COLO829 (cell line): ENCODE measurements at regions not wholly inside any gene's neighbourhood (a gene's known extent, or its start where the extent isn't known, plus 50 kb on each side); places are given as distances from the start of the nearest gene placed in this dataset.
"Not testable (repeated sequence)": the region's sequence is repeated elsewhere in the genome, so short reads cannot be mapped to it uniquely, and the experiment has no call there.

Source experiments
- DNase-seq: peaks from one replicate; pipeline ENCODE4 v3.0.0; 2012; ENCODE audit warnings: low spot score

DNA sequence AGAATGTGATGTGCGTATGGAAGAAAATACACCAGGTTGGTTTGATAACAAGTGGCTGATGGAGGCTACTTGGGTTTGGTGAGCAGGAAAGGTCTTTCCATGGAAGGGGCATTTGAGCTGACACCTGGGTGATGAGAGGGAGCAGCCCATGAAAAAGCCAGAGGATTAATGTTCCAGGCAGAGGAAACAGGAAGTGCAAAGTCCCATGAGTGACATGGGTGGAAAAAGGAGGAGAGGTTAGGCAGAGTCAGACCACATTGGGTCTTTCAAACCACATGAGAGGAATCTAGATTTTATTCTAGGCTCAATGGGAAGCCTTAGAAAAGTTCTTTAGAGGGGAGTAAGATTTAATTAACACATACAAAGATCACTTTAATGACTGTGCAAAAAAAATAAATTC lies 195.7 kb downstream of the LRATD1 start:
- no peak for DNase-seq

DNA sequence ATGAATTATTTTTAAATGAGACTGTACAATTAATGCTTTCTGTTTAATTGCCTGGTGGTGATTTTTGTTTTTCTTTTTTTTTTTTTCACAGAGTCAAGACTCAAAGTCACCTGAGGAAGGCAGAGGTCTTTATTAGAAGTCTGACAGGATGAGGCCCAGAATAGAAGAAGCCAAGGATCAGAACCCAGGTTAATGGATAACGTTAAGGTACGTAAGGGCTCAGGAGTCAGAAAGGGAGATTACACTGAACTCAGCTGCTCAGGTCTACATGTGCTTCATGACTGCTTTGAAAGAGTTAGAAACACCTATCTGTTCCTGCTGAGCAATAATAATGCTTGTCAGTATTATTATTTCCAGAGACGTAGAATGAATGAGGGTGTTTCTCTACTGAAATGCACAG lies 196.5 kb downstream of the LRATD1 start:
- DNase-seq: no peak

DNA sequence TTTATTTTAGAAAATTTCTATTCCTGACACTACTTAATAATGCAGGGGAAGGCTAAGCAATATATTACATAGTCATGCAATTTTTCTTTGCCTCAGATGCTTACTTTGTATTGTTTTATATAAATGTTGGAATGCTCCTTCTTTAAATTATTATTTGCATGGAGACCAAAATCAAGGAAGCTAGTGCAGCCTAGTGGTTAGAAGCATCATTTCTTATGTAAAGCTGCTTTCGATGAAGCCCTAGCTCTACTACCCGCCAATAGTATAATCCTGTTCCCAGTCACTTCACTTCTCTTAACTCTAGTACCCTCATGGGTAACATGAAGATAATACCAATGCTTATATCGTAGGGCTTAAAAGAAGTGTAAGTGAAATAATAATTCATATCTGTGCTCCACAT lies 198.9 kb downstream of the LRATD1 start:
- DNase-seq: no peak

DNA sequence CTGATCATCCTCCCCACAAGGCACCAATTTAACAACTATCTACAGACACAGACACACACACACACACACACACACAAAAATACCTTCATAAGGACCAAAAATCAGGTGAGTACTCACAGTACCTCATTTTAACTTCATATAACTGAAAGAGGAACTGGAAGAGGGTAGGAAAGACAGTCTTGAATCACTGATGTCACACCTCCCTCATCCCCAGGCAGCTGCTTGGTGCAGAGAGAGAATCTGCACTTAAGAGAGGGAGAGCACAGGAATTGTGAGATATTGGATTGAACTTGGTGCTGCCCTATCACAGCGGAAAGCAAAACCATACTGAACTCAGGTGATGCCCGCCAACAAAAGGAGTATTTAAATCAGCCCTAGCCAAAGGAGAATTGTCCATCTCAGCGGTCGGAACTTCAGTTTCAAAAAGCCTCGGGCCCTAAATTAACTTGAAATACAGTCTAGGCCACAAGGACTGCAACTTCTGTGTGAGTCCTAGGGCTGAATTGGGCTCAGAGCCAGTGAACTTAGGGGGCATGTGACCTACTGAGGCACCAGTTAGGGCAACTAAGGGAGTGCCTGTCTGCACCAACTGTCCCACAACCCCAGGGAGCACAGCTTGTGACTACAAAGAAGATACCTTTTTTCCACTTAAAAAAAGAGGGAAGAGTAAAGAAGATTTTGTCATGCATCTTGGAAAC lies 211.1 kb downstream of the LRATD1 start:
- no peak for DNase-seq

DNA sequence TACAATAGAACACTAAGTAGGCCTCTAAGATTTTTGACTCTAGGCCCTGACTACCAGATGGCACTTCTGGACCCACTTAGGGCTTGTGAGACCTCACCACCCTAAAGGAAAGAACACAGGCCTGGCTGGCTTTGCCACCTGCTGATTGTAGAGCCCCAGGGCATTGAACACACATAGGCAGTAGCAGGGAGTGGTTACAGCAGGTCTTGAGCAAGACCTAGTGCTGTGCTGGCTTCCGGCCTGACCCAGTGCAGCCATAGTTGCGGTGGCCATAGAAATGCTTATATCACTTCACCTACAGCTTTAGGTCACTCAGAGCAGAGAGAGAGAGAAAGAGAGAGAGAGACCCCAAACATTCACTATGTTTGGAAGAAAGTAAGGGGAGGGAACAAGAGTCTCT lies 223.2 kb downstream of the LRATD1 start:
- no peak for DNase-seq

DNA sequence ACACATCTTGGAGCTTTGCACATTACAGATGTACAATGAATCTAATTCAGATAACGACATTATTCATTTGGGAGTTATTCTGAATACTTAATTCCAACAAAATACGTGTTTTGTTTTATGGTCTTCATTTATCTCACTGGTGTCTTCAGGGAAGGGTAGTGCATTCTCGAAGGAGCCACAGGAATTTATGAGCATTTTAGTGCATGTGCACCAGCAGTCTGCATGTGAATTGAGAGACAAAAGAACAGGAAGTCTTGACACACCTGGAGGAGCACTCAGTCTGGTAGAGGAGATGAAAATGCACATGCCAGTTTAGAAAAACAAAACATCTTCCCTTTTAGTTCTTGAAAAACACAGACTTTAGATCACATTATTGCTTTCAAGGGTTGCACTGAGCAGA lies 228.7 kb downstream of the LRATD1 start:
- no peak for DNase-seq

DNA sequence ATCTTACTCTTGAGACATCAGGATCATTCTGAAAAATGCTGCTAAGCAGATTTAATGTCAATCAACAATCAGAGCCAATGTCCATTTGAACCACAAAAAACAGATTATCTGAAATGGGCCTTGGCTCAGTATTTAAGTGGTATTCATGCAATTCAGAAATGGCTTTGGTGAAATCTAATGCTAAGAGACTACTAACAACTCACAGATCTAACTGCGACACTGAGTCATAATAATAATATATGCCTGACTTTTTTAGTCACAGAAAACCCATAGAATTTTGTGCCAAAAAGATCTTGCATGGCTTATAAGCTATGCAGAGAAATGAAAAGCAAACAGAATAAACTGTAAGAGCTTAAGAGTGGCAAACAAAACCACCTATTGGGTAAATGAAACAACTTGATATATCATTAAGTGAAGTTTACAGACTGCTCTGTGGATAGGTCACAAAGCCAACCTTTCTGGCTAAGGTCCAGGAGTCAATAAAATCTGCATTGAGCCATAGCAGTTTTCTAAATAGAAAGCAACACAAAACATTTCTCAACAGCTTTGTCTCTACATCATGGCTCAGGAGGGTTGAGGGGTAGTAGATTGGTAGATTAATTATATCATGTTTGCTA lies 234.3 kb downstream of the LRATD1 start:
- no peak for DNase-seq

DNA sequence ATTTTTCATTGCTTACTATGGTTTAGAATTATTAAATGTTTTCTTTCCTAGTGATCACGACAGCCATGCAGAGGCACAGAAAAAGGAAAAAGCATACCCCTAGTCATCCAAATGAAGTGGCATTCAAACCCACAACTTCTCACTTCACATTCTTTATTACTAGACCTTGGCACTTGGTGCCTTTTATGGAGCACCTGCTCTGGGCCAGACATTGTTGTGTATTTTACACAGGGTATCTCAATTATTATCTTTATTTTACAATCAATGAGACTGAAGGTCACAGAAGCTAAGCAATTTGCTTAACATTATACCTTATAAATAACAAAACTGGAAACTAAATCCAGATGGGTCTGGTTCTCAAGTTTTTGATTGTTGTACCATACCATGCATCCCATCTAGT lies 235.3 kb downstream of the LRATD1 start:
- no peak for DNase-seq

DNA sequence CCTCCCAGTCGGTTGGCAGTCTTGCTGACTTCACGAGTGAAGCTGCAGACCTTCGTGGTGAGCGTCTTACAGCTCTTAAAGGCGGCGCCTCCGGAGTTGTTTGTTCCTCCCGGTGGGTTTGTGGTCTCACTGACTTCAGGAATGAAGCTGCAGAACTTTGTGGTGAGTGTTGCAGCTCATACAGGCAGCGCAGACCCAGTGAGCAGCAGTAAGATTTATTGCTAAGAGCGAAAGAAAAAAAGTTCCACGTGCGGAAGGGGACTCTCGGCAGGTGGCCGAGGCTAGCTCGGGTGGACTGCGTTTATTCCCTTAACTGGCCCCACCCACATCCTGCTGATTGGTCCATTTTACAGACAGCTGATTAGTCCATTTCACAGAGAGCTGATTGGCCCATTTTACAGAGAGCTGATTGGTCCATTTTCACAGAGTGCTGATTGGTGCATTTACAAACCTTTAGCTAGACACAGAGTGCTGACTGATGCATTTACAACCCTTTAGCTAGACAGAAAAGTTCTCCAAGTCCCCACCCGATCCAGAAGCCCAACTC lies 240.3 kb downstream of the LRATD1 start:
- DNase-seq: no peak

DNA sequence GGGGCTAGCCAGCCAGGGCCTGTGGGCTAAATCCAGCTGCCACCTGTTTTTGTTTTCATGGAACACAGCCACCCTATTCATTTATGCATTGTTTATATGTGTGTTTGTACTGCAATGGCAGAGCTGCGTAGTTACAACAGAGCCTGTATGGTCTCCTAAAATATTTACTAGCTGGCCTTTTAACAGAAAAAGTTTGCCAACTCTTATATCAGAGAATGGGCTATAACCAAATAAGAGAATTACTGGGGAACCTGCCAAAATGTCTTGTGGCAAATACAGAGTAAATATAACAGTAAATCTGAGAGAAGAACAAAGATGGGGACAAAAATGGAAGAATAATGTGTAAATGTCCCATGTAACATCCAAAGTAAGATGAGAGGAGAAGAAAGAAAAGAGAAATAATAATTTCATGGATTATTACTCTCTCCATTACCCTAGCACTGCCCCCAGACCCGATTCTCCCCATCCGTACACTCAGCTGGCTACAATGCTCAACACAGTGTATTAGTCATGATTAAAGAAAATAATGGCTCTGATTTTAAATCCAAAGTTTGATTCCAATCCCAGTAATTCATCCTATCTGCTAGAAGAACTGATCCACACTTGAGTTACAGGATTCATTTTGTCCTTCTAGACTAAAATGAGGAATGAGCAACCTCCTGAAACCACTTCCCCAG lies 249.3 kb downstream of the LRATD1 start:
- DNase-seq: no peak

DNA sequence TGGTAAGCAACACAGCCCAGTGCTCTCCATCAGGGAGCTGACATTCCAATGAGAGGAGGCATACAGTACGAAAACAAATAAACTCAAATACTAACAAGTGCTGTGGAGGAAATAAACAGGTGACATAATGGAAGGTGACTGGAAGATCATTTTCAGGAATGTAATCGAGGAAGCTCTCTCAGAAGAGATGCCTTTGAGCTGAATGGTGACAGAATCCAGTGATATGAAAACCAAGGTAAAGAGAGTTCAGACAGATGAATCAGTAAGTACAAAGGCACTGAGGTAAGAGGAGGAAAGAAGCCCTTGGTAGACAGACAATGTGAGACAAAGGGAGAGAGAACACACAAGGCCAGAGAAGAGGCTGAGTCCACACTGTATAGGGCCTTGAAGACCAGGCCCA lies 252.1 kb downstream of the LRATD1 start:
- DNase-seq: no peak

DNA sequence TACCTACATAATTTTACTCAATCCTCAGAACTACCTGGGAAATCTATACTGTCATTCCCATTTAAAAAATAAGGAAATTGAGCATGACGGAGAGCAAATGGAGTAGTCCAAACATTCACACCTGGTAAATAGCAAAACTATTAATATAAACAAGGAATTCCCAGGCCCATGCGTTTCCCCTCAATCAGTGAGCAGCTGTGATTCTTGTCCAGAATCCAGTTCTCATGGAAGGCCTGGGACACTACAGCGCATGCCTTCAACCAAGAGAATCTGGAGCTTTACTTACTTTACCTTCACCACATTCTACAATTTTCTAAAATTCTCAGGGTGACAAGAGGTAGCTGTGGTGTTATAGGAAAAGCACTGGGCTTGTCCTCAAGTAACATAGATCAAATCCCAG lies 259.0 kb downstream of the LRATD1 start:
- DNase-seq: no peak

DNA sequence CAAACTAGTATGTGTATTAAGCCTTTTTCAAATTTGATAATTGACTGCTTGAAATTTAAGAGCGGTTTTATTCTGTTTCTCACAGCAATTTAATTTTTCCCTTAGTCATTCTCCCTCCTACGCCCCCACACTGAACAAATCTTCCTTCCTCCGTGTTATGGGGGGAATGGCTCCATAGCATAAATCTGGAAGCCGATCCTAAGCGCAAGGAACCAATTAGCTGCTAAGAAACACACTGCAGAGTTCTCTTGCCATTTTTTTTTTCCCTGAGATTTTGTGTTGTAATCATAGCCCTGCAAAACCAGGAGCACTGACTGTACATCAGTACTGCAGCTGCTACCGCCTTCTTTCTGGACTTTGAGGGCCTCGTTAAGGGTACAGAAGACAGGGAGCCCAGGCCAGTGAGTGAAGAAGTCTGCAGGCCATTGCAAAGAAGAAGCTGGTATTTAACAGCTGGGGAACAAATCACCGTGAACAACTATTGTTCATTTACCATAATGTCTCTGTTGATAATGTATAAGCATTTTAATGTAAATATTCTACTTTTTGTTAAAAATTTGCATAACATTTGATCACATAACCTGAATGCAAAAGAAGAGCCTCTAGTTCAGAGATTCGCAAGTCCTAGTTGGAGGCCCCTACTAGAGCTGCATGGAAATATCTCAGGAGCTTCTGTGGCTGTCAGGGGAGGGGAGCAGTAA lies 264.0 kb downstream of the LRATD1 start:
- DNase-seq: no peak

DNA sequence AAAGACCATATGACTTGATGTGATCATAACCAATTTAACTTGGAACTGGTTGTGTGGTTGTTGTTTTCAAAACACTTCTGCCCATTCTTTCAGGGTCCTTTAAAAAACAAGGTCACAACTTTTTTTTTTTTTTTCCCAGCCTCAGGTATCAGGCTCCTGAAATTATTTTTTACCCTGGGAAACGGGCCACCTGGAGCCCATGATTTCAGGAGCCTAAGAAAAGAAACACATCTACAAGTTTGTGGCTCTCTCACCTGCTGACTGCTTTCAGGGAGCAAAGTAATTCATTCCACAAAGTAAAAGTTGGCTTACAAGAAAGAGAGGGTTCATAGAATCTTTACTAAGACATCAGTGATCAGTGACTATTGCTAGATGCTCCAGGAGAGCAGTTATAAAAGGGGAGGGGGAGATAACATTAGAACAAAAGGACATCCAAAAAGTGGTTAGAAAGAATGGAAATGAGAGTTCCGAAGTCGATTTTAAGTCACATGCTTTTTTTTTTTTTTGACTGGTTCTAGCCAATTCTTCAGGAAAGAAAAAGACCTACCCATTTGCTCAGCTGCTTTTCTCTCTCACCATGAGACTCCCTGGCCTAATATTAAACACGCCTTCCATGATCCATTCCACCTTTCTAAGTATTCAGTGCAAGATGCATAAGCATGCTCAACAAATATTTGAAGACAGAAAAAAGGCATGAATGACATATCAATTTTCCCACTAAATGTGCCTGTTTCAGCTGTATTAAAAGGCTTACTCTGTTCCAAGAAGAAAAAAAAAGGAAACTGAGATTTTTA lies 267.3 kb downstream of the LRATD1 start:
- no peak for DNase-seq

DNA sequence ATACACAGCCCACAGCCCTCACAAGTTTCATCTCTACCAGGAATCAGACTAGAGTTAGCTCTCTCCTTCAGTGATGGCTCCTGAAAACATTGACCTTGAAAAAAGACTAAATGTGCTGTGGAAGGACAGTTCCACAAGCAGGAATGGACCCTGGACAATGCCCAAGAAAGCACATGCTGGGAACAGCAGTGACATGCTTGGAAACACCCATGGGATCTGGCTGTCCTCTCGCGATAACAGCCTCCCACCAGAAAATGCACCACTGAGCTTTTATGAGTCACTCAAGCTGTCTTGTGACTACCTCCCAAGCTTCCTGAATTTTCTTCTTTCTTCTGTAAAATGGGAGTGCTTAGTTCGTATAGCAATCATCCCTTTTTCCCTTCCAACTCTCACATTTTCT lies 269.2 kb downstream of the LRATD1 start:
- DNase-seq: peak; percentile 22

DNA sequence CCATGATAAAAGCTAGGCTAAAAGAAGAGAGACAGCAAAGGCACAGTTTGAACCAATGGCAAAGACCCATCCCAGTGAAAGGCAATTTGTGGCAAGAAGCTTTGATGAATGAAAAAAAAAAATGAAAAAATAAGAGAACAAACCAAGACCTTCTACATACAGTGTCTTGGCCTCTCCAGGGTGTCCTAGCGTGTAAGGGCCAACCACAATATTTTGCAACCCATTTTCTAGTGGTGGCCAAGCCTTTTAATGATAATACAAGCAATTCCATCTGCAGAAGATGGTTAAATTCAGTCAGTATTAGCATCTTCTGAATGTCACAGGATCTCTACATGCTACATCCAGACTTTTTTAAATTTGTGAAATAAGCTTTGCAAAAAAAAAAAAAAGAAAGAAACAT lies 270.4 kb downstream of the LRATD1 start:
- no peak for DNase-seq

DNA sequence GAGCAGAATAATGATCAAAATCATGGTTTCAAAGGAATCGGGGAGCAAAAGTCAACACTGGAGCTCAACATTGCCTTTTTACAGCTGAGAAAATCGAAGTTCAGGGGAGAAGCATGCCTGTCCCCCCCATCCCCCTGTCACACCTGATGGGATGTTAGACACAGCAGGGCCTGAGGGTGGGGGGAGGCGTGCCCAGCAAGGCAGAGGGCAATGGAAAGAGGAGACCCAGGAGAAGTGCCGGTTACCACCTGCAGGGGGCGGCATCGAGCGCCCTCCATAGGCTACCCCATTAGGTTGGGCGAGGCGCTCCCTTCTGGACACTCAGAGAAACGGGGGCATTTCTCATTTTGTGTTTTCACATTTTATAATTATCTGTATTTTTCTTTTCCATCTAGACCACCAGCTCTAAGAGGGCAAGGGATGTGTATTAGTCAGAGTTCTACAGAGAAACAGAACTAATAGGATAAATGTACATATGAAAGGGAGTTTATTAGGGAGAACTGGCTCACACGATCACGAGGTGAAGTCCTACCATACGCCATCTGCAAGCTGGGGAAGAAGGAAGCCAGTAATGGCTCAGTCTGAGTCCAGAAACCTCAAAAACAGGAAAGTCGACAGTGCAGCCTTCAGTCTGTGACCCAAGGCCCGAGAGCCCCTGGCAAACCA lies 271.3 kb downstream of the LRATD1 start:
- DNase-seq: peak; percentile 20

DNA sequence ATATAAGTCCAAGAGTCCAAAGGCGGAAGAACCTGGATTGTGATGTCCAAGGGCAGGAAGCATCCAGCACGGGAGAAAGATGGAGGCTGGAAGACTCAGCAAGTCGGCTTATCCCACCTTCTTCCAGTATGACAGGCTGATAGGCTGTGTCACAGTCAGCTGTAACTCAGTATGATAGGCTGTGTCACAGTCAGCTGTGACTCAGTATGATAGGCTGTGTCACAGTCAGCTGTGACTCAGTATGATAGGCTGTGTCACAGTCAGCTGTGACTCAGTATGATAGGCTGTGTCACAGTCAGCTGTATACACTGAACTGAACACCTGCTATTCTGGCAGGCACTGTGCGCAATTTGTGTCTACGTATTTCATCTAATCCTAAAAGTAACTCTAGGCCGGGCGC lies 271.9 kb downstream of the LRATD1 start:
- not testable (repeated sequence) for DNase-seq

DNA sequence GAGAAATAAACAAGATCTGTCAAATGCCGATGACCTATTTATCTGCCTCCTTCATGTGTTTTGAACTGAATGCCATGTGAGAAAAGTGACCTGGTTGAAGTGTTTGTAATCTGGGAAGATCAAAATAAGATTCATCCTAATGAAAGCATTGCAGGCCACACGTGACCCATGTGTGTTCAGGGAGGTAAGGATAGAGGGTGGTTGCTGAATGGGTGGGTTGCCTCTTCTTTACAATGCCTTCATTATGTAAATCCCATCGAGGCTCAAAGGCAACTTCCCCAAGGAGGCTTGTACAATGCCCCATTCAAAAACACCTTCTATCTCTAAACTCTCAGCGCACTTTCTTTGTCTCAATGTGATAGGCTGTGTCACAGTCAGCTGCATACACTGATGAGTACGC lies 273.1 kb downstream of the LRATD1 start:
- peak; percentile 29 for DNase-seq

DNA sequence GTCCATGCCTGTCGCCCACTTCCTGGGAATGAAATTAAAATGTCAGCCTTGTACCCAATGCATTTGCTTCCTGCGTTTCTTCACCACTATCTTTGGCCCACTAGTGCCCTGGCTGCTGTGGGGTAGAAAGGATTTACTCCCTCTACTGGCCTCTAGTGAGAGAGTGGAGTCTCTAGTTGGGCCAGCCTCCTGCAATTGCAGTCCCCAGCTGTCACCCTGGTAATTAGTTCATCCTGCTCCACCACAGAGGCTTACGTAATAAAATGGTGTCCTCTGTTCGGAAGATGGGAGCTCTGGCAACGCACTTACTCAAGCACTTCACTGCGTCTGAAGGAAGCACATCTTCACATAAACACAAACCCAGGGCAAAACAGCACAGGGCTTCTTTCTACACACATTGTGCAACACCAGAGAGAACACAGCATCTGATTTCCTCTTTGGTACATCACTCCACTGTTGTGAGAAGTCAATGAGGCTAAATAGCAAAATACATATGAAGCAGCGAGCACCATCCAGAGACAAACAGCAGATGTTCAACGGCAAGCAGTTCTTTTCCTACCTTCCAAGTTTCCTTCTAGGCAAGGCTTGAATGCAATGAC lies 274.6 kb downstream of the LRATD1 start:
- no peak for DNase-seq

DNA sequence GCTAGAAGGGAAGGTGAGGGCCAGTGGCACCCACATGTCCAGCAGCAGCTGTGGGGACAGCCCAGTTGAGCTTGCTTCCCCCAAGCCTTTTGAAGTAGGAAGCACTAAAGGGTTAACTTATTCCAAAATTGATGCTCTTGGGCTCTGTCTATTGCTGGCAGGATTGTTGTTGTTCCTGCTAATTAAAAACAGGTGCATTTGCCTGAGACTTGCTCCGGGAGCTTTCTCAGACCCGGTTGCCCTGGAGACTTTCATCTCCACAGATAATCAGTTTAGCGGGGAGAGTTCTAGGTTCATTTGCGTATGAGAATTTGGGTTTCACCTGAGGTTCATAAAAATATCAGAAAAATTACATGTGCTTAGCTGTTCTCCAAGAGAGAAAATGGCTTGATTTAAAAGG lies 277.3 kb downstream of the LRATD1 start:
- DNase-seq: no peak
